ENCODE measurements at regions not wholly inside any gene's neighbourhood (a gene's known extent, or its start where the extent isn't known, plus 50 kb on each side); places are given as distances from the start of the nearest gene placed in this dataset.

- TF ChIP-seq CTCF (IDR thresholded peaks at IDR 0.05) (no peak), EP300 (IDR thresholded peaks at IDR 0.05) (no peak)
Observed at GRCh38 chr20:60147004-60147403, 188.8 kb downstream of the CDH26 start.
